ENCODE measurements at regions not wholly inside any gene's neighbourhood (a gene's known extent, or its start where the extent isn't known, plus 50 kb on each side); places are given as distances from the start of the nearest gene placed in this dataset.

DNA sequence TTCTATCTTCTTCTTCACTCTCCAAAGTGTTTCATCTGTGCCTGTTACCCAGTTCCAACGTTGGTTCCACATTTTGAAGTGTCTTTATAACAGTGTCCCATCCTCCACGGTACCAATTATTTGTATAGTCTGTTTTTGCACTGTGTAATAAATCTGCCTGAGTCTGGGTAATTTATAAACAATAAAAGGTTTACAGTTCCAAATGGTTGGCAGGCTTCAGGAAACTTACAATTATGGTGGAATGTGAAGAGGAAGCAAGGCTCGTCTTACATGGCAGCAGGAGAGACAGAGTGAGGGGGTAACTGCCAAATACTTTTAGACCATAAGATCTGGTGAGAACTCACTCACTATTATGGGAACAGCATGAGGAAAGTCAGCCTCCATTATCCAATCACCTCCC, 465.4 kb upstream of the CDH9 start:
- TF ChIP-seq, protein P1, sequence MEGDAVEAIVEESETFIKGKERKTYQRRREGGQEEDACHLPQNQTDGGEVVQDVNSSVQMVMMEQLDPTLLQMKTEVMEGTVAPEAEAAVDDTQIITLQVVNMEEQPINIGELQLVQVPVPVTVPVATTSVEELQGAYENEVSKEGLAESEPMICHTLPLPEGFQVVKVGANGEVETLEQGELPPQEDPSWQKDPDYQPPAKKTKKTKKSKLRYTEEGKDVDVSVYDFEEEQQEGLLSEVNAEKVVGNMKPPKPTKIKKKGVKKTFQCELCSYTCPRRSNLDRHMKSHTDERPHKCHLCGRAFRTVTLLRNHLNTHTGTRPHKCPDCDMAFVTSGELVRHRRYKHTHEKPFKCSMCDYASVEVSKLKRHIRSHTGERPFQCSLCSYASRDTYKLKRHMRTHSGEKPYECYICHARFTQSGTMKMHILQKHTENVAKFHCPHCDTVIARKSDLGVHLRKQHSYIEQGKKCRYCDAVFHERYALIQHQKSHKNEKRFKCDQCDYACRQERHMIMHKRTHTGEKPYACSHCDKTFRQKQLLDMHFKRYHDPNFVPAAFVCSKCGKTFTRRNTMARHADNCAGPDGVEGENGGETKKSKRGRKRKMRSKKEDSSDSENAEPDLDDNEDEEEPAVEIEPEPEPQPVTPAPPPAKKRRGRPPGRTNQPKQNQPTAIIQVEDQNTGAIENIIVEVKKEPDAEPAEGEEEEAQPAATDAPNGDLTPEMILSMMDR (IDR thresholded peaks at IDR 0.05; ENCODE audit: low read depth, low read length, poor library complexity, severe bottlenecking) = no peak
- no peak for TF ChIP-seq EZH2phosphoT487 (IDR thresholded peaks at IDR 0.05; ENCODE audit: borderline replicate concordance, low read length)
- H3K27ac ChIP-seq (ENCODE audit: low read depth, low read length) = no peak overlapping the region
- no peaks in the 10 kb centered on the region for H3K4me1 ChIP-seq (ENCODE audit: control insufficient read depth, low read length)
- H3K9me2 ChIP-seq (replicated peaks; ENCODE audit: control insufficient read depth, low read length) = no peaks in the 10 kb centered on the region
- no peaks in the 10 kb centered on the region for H3K27me3 ChIP-seq (ENCODE audit: control insufficient read depth, low read length)
- H3K36me3 ChIP-seq (ENCODE audit: control insufficient read depth, low read length) = no peaks in the 10 kb centered on the region
- peaks cover 1% of the 10 kb centered on the region; the same call in 1 of the 2 replicates for H3K9me3 ChIP-seq (ENCODE audit: control insufficient read depth, insufficient read depth, low read length)
- H4K20me1 ChIP-seq (ENCODE audit: control insufficient read depth, insufficient read depth, low read depth, low read length) = no peaks in the 10 kb centered on the region
- H3F3A ChIP-seq (ENCODE audit: control insufficient read depth, insufficient read depth) = no peaks in the 10 kb centered on the region
- H3K4me3 ChIP-seq (ENCODE audit: low read length) = no peak overlapping the region
- H3K79me2 ChIP-seq (ENCODE audit: control insufficient read depth, low read length) = no peaks in the 10 kb centered on the region
- no peak overlapping the region for H3K4me2 ChIP-seq (ENCODE audit: low read length)

DNA sequence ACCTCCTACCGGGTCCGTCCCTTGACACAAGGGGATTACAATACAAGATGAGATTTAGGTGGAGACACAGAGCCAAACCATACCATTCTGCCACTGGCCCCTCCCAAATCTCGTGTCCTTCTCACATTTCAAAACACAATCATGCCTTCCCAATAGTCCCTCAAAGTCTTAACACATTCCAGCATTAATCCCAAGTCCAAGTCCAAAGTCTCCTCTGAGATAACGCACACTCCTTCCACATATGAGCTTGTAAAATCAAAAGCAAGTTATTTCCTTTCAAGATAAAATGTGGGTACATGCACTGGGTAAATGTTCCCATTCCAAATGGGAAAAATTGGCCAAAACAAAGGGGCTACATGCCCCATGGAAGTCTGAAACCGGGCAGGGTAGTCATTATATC, 463.9 kb upstream of the CDH9 start:
- Histone ChIP-seq H3K79me2 (ENCODE audit: control insufficient read depth, low read length) (no peaks in the 10 kb centered on the region), H3F3A (ENCODE audit: control insufficient read depth, insufficient read depth) (no peaks in the 10 kb centered on the region), H3K9me2 (replicated peaks; ENCODE audit: control insufficient read depth, low read length) (no peaks in the 10 kb centered on the region), H4K20me1 (ENCODE audit: control insufficient read depth, insufficient read depth, low read depth, low read length) (no peaks in the 10 kb centered on the region), H3K4me2 (ENCODE audit: low read length) (no peak overlapping the region), H3K4me3 (ENCODE audit: low read length) (no peak overlapping the region), H3K36me3 (ENCODE audit: control insufficient read depth, low read length) (no peaks in the 10 kb centered on the region), H3K27ac (ENCODE audit: low read depth, low read length) (no peak overlapping the region), H3K27me3 (ENCODE audit: control insufficient read depth, low read length) (no peaks in the 10 kb centered on the region), H3K4me1 (ENCODE audit: control insufficient read depth, low read length) (no peaks in the 10 kb centered on the region), H3K9me3 (ENCODE audit: control insufficient read depth, insufficient read depth, low read length) (no peaks in the 10 kb centered on the region)
- TF ChIP-seq, protein P1 (IDR thresholded peaks at IDR 0.05; ENCODE audit: low read depth, low read length, poor library complexity, severe bottlenecking) = no peak
- no peak for TF ChIP-seq EZH2phosphoT487 (IDR thresholded peaks at IDR 0.05; ENCODE audit: borderline replicate concordance, low read length)

DNA sequence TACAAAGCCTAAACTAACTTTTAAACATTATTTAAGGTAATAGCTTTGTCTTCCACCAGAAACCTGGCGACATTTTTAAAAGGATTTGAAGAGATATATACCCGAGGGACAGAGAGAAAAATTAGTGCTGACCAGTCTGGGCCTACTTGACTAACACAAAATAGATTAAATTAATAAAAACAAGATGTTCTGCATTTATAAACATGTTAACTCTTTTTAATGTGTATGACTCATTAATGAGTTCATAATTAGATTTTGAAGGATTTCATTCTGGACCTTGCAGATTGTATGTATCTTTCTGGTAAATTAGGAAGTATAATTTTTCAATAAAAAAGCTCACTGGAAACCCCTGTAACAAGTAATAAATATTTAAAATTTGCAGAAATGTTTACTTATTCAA, 459.1 kb upstream of the CDH9 start:
- no peaks in the 10 kb centered on the region for H4K20me1 ChIP-seq (ENCODE audit: control insufficient read depth, insufficient read depth, low read depth, low read length)
- H3K27me3 ChIP-seq (ENCODE audit: control insufficient read depth, low read length) = no peaks in the 10 kb centered on the region
- no peak overlapping the region for H3K27ac ChIP-seq (ENCODE audit: low read depth, low read length)
- no peak overlapping the region for H3K4me2 ChIP-seq (ENCODE audit: low read length)
- no peaks in the 10 kb centered on the region for H3K36me3 ChIP-seq (ENCODE audit: control insufficient read depth, low read length)
- no peaks in the 10 kb centered on the region for H3K9me2 ChIP-seq (replicated peaks; ENCODE audit: control insufficient read depth, low read length)
- H3K4me1 ChIP-seq (ENCODE audit: control insufficient read depth, low read length) = no peaks in the 10 kb centered on the region
- no peaks in the 10 kb centered on the region for H3K79me2 ChIP-seq (ENCODE audit: control insufficient read depth, low read length)
- H3K4me3 ChIP-seq (ENCODE audit: low read length) = no peak overlapping the region
- no peak for TF ChIP-seq EZH2phosphoT487 (IDR thresholded peaks at IDR 0.05; ENCODE audit: borderline replicate concordance, low read length)
- TF ChIP-seq, protein P1 (IDR thresholded peaks at IDR 0.05; ENCODE audit: low read depth, low read length, poor library complexity, severe bottlenecking) = no peak
- no peaks in the 10 kb centered on the region for H3K9me3 ChIP-seq (ENCODE audit: control insufficient read depth, insufficient read depth, low read length)
- H3F3A ChIP-seq (ENCODE audit: control insufficient read depth, insufficient read depth) = no peaks in the 10 kb centered on the region

DNA sequence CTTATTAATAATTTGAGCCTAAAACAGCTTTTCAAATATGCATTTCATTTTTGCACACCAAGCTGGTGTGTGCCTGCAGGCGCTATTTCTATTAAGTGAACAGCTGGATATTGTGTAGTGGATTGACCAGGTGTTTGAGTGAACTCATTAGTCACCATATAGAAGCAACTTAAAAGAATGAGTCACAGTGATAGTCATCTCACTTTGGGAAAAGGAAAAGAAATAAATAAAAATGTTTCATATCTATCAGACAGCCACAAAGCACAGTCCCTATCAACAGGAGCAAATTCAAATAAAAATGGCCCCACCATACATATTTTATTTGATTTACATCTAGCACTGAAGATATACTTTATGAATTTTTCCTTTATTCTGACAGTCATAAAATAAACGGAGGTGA, 456.5 kb upstream of the CDH9 start:
- Histone ChIP-seq H3K79me2 (ENCODE audit: control insufficient read depth, low read length) (no peaks in the 10 kb centered on the region), H3K27me3 (ENCODE audit: control insufficient read depth, low read length) (no peaks in the 10 kb centered on the region), H3K9me3 (ENCODE audit: control insufficient read depth, insufficient read depth, low read length) (no peaks in the 10 kb centered on the region), H3K9me2 (replicated peaks; ENCODE audit: control insufficient read depth, low read length) (no peaks in the 10 kb centered on the region), H4K20me1 (ENCODE audit: control insufficient read depth, insufficient read depth, low read depth, low read length) (no peaks in the 10 kb centered on the region), H3K4me3 (ENCODE audit: low read length) (no peak overlapping the region), H3K27ac (ENCODE audit: low read depth, low read length) (no peak overlapping the region), H3F3A (ENCODE audit: control insufficient read depth, insufficient read depth) (no peaks in the 10 kb centered on the region), H3K36me3 (ENCODE audit: control insufficient read depth, low read length) (no peaks in the 10 kb centered on the region), H3K4me1 (ENCODE audit: control insufficient read depth, low read length) (no peaks in the 10 kb centered on the region), H3K4me2 (ENCODE audit: low read length) (no peak overlapping the region)
- TF ChIP-seq, protein P1 (IDR thresholded peaks at IDR 0.05; ENCODE audit: low read depth, low read length, poor library complexity, severe bottlenecking) = no peak
- TF ChIP-seq EZH2phosphoT487 (IDR thresholded peaks at IDR 0.05; ENCODE audit: borderline replicate concordance, low read length) = no peak
